DND-41 (cell line): ENCODE measurements at regions not wholly inside any gene's neighbourhood (a gene's known extent, or its start where the extent isn't known, plus 50 kb on each side); places are given as distances from the start of the nearest gene placed in this dataset.

Experiments used
- ATAC-seq: fragments of 200-7000 bp; cut with Tn5 transposase; 3 replicates; pipeline ENCODE4 v1.9.1; 2021; ENCODE audit warnings: low read depth; ENCODE audit not compliant: insufficient read depth
- DNase-seq: peaks from one replicate; pipeline ENCODE4 v3.0.0-alpha.2; 2020
- H2AFZ ChIP-seq: 2 replicates; pipeline ENCODE4 v1.6.0; 2012; ENCODE audit warnings: low read depth, low read length
- H3K27ac ChIP-seq: 2 replicates; pipeline ENCODE4 v1.5.1; 2012; ENCODE audit warnings: low read length, inconsistent platforms
- H3K27me3 ChIP-seq: fragments of 200-600 bp; sonication (generic); 2 replicates; pipeline ENCODE4 v1.6.0; 2012; ENCODE audit warnings: low read length, mild to moderate bottlenecking, inconsistent platforms; ENCODE audit not compliant: insufficient read depth, poor library complexity
- H3K36me3 ChIP-seq: 2 replicates; pipeline ENCODE4 v1.5.1; 2012; ENCODE audit warnings: low read length, inconsistent platforms; ENCODE audit not compliant: insufficient read depth
- H3K4me1 ChIP-seq: 2 replicates; pipeline ENCODE4 v1.5.1; 2012; ENCODE audit warnings: mild to moderate bottlenecking, low read length; ENCODE audit not compliant: insufficient read depth
- H3K4me2 ChIP-seq: 2 replicates; pipeline ENCODE4 v1.6.0; 2012; ENCODE audit warnings: mild to moderate bottlenecking, moderate library complexity, low read length, inconsistent platforms; ENCODE audit not compliant: insufficient read depth
- H3K4me3 ChIP-seq, 2 experiments: fragments of 200-600 bp in 1 of 2; shearing (Covaris generic) in 1 of 2; 2 replicates each; pipeline ENCODE4 v1.5.1; 2012 to 2016; ENCODE audit warnings: inconsistent platforms in 2 of 2, low read length in 2 of 2, mild to moderate bottlenecking in 2 of 2, low read depth in 1 of 2, moderate library complexity in 1 of 2
- H3K79me2 ChIP-seq: 2 replicates; pipeline ENCODE4 v1.6.0; 2012; ENCODE audit warnings: low read length, inconsistent platforms; ENCODE audit not compliant: insufficient read depth
- H3K9ac ChIP-seq: 2 replicates; pipeline ENCODE4 v1.6.0; 2012; ENCODE audit warnings: low read depth, mild to moderate bottlenecking, inconsistent platforms, low read length, moderate library complexity
- H3K9me3 ChIP-seq: 2 replicates; pipeline ENCODE4 v1.5.1; 2012; ENCODE audit warnings: low read length, moderate library complexity, mild to moderate bottlenecking, inconsistent platforms; ENCODE audit not compliant: insufficient read depth, severe bottlenecking
- H4K20me1 ChIP-seq: 2 replicates; pipeline ENCODE4 v1.6.0; 2012; ENCODE audit warnings: low read length; ENCODE audit not compliant: insufficient read depth
- CTCF ChIP-seq: IDR thresholded peaks from 2 replicates; pipeline ENCODE4 v1.5.1; 2012; ENCODE audit warnings: borderline replicate concordance, low read length, moderate library complexity, mild to moderate bottlenecking; ENCODE audit not compliant: poor library complexity, severe bottlenecking; ENCODE audit errors: extremely low read depth
- EZH2 ChIP-seq: IDR thresholded peaks from 3 replicates; pipeline ENCODE4 v1.6.1; 2012; ENCODE audit warnings: borderline replicate concordance, low read depth, mild to moderate bottlenecking, moderate library complexity, low read length, inconsistent platforms; ENCODE audit not compliant: severe bottlenecking

DNA sequence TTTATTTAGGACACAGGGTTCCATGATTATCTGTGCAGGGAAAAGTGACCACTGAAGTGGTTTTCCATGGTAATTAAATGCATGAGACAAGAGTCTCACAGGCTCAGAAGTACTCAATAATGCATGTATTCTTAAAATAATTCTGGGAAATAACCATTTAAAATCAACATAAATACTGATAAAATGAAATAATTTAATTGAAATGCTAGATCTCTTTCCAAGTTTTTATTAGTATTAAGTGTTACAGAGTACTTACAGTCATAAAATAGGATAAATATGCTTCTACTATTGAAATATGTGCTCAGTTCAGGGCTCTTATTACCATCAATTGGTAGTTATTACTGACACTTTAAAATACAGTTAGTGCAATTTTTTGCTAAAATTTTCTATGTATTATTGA is 916.0 kb upstream of the GJE1 start:
- no peak overlapping the region for H3K9ac ChIP-seq
- H3K79me2 ChIP-seq, result no peaks in the 10 kb centered on the region
- no peak overlapping the region for H3K27ac ChIP-seq
- ATAC-seq (no peak), DNase-seq (no peak)
- H3K36me3 ChIP-seq, result no peaks in the 10 kb centered on the region
- TF ChIP-seq CTCF (no peak), EZH2 (no peak)
- H3K9me3 ChIP-seq, result no peaks in the 10 kb centered on the region
- H3K4me2 ChIP-seq, result no peak overlapping the region
- H2AFZ ChIP-seq, result no peak overlapping the region
- H4K20me1 ChIP-seq, result no peaks in the 10 kb centered on the region
- H3K4me3 ChIP-seq, result no peak overlapping the region
- H3K27me3 ChIP-seq, result no peaks in the 10 kb centered on the region
- no peaks in the 10 kb centered on the region for H3K4me1 ChIP-seq

DNA sequence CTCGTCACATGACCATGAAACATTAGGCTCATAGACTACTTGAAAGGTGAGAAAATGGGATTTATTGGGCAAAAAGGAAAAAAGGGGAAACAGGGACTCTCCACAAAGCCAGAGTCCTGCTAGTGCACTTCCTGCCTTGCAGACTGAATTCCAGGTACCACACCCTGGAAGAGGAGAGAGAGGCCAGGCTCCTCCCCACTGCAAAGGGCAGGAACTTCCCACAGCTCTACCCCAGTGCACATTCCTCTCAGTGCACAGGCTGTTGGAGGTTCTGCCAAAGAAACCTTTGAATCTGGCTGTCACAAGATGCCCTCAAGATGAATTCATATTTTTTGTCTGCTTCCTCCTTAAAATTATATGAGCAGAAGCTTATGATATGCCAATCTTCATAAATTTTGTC is 920.4 kb upstream of the GJE1 start:
- H3K4me1 ChIP-seq, result no peaks in the 10 kb centered on the region
- no peak overlapping the region for H2AFZ ChIP-seq
- TF ChIP-seq EZH2 (no peak), CTCF (no peak)
- ATAC-seq, result no peak
- H3K9ac ChIP-seq, result no peak overlapping the region
- no peaks in the 10 kb centered on the region for H4K20me1 ChIP-seq
- H3K4me2 ChIP-seq, result no peak overlapping the region
- H3K4me3 ChIP-seq, result no peak overlapping the region
- no peaks in the 10 kb centered on the region for H3K79me2 ChIP-seq
- no peak for DNase-seq
- H3K27me3 ChIP-seq, result no peaks in the 10 kb centered on the region
- no peaks in the 10 kb centered on the region for H3K36me3 ChIP-seq
- H3K9me3 ChIP-seq, result no peaks in the 10 kb centered on the region
- H3K27ac ChIP-seq, result no peak overlapping the region

DNA sequence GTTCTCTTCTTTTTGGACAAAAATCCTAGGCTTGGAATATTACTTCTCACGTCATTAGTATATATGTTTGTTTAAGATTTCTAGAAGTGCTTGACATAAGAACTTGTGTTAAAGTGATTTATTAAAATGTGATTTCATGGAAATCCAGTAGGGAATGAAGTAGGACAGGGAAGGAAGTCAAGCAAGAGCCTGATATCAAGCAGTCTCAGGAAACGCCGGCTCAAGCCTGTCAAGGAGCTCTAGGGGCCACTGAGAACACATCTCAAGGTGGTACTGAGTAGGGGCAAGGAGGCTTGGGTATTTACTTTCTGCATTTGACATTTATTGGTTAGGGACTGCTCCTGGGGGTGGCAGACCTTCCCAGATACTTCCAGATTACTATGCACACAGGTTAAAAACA is 920.9 kb upstream of the GJE1 start:
- no peaks in the 10 kb centered on the region for H4K20me1 ChIP-seq
- no peaks in the 10 kb centered on the region for H3K79me2 ChIP-seq
- no peaks in the 10 kb centered on the region for H3K9me3 ChIP-seq
- H3K27me3 ChIP-seq, result no peaks in the 10 kb centered on the region
- no peaks in the 10 kb centered on the region for H3K36me3 ChIP-seq
- H3K27ac ChIP-seq, result no peak overlapping the region
- H3K4me1 ChIP-seq, result no peaks in the 10 kb centered on the region
- DNase-seq (no peak), ATAC-seq (no peak)
- no peak overlapping the region for H3K4me3 ChIP-seq
- no peak overlapping the region for H2AFZ ChIP-seq
- no peak for TF ChIP-seq CTCF
- TF ChIP-seq EZH2, result no peak
- H3K9ac ChIP-seq, result no peak overlapping the region
- H3K4me2 ChIP-seq, result no peak overlapping the region

DNA sequence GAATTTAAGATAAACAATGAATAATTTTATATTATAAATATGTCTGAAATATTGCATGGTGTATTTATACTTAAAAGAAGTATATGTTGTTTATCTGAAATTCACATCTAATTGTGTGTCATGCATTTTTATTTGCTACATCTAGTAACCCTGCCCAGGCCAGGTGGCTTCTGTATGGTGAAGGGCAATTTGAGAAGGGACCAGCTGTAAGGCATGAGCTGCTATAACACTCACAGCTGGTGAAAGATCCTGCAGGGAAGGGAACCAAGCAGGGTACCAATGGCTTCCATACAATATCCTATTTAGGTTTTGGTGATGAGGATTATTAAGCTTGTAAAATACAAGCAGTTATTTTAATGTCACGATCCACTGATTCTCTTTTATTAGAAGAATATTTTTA is 921.8 kb upstream of the GJE1 start:
- ATAC-seq (no peak), DNase-seq (no peak)
- Histone ChIP-seq H3K9me3 (no peaks in the 10 kb centered on the region), H4K20me1 (no peaks in the 10 kb centered on the region), H3K27me3 (no peaks in the 10 kb centered on the region), H3K9ac (no peak overlapping the region), H3K79me2 (no peaks in the 10 kb centered on the region), H3K36me3 (no peaks in the 10 kb centered on the region), H3K4me3 (no peak overlapping the region), H3K27ac (no peak overlapping the region), H2AFZ (no peak overlapping the region), H3K4me2 (no peak overlapping the region), H3K4me1 (no peaks in the 10 kb centered on the region)
- no peak for TF ChIP-seq CTCF
- TF ChIP-seq EZH2, result no peak
